GM11168 (cell line): ENCODE measurements at regions not wholly inside any gene's neighbourhood (a gene's known extent, or its start where the extent isn't known, plus 50 kb on each side); places are given as distances from the start of the nearest gene placed in this dataset.

Experiments used
- in situ Hi-C: fragments of 300-500 bp; cut with MboI; formaldehyde crosslinking; loops from one replicate; pipeline ENCODE4 v1.12.0; 2022; ENCODE audit warnings: low sequenced_read_pairs; ENCODE audit not compliant: unreplicated experiment

DNA sequence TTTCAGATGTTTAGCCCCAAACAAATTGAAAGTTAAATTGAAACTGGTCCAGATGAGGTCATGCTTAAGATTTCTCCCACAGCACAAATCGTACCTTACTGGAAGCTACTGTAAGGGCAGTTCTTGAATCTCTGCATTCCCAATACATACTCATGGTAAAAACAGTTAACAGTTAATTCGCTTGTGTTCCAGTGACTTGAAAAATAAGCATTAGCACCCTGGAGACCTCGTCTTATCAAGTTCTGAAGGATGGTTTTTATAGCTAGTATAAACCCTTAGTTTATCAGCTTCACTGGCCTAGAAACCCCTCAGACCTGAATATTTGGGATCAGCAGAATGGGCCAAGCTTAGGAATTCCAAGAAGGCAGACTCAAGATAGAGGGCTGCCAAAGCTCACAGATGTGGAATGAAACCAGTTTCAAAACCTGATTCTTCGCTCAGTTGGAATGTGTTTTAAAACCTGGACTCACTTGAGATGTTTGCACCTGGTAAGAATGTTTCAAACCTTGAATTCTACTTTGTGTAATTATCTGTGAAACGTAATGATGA is 103.6 kb downstream of the C9orf152 start:
- in situ Hi-C loops, result no loop called here

DNA sequence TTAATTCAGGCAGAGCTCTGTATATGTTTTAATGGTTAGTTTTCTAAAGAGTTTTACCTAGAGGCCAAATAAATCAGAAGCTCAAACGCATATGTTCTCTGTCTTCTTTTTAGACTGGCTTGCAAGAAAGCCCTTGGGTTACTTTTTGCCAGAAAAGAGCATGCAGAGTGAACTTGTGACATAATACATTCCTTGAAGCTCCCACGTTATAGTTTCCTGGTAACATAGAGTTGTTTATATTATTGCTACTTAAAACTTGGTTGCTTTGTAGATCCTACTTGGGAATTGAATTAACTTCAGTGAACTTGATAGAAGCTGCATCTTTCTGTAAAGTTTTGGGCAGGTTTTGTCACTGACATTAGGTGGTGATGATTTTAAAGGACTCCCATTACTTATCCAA is 102.9 kb downstream of the C9orf152 start:
- in situ Hi-C loops, result no loop called here

DNA sequence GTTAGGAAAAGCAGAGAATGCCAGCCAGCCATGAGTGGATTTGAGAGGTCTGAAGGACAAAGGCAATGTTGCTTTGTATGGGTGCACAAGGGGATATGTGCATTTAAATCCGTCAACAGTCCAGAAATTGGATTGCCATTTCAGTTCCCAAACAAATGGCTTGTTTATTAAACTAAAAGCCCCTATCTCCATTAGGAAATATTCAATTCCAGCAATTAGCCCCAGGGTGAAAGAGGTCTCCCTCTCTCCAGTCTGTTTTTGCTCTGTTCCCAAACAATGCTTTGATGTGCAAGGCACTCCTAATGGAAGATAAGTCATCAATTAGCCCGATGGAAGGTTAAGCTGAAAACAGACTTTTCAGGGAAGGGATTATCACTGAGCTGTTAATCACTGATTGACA is 101.3 kb downstream of the C9orf152 start:
- in situ Hi-C loops, result no loop called here

DNA sequence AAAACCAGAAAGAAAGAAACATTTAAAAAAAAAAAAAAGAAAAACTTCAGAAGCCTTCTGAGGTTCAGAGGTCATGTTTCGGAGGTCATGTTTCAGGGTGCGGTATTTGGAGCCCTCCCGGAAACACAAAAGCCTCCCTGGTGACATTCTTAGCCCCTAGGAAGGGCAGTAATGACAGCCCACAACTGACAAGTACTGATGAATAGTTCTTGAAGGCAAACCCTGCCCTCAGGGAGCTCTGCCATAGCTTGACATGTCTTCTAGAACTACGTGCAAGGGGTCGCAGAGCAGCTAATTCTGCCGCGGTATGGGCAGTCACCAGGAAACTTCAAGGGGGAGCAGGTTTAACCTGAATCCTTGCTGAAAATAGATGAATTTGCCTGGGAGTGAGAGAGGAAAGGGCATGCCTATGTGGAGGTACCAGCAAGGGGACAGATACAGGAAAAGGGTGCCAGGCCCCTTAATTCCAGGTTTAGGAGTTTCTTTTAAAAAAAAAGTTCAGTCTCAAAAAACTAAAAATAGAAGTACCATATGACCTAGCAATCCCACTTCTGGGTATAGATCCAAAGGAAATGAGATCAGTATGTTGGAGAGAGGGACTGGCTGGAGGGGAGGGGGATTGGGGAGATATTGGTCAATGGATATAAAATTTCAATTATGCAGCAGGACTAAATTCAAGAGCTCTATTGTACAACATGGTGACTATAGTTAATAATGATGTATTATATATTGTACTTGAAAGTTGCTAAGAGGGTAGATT is 98.4 kb downstream of the C9orf152 start:
- in situ Hi-C loops, result no loop called here

DNA sequence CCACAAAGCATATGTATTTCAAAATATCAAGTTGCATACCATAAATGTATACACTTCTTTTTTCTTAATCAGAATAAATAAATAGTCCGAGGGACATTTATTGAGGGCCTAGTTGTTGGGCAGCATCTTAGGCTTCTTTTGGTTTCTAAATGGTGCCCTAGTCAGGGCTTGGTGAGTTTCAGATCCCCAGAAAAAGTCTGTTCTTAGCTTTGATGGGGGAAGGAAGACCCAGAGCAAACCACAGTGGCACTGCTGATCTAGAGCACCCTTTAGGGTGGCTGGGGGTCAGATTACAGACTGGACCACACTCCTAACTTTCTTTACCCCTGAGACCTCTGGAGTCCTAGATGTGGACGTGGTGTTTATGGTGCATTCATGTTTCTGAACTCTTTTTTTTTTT is 97.8 kb downstream of the C9orf152 start:
- in situ Hi-C loops, result no loop called here

DNA sequence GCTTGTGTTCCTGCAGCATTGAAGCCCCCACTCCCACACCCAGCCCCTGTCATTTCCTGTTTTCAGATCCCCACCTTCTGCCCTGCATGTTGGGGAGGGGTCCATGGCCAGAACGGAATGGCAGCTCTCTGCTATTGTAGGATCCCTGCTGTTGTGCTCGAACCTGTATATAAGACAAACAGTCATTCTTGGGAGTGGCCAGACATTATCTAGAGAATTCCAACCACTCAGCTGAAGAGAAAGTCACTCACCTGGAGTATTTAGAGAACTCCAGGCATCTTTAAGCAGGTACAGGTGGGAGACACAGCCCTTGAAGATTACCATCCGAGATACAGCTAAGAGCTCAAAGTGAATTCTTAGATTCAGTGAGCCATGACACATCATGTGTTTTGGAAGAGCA is 96.1 kb downstream of the C9orf152 start:
- in situ Hi-C loops, result no loop called here

DNA sequence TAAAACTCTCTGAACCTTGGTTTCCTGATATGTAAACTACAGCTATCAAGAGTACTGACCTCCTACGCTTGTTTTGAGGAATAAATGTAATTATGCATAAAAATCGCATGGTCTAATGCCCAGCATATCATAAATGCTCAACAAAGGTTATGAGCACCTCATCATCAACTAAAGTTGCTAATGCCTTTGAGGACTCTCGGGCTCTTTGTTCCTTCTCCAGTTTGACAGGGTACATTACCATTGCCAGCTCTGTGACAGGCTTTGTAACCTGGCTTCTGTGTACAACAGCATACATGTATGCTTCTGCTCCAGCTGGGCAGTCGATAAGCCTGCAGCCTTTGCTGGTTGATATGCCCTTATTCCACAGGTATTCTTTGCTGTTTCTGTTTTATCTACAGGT is 95.2 kb downstream of the C9orf152 start:
- in situ Hi-C loops, result no loop called here

DNA sequence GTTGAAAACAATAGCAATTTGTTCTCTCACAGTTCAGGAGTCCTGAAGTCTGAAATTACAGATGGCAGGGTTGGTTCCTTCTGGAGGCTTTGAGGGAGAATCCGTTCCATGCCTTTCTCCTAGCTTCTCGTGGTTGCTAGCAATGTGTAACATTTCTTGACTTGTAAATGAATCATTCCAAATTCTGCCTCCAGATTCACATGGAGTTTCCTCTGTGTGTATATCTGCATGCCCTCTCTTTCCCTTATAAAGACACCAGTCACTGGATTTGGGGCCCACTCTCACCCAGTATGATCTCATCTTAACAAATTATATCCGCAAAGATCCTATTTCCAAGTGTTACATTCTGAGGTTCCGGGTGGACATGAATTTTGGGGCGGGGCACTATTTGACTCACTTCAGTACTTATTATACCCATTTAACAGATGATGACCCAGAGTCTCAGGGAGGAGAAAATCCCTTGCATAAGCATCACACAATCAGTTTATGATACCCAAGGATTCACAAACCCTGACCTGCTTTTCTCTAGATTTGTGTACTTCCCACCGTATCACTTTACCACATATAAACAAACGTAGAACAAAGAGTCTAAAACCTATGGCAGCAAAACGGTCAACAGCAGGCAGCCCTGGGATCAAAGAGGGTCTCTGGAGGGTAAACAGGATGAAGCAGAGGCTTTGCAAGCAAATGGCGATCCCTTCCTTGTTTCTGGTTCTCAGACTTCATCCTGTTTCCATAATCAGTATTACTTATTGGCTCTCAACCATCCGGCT is 93.7 kb downstream of the C9orf152 start:
- in situ Hi-C loops, result no loop called here

DNA sequence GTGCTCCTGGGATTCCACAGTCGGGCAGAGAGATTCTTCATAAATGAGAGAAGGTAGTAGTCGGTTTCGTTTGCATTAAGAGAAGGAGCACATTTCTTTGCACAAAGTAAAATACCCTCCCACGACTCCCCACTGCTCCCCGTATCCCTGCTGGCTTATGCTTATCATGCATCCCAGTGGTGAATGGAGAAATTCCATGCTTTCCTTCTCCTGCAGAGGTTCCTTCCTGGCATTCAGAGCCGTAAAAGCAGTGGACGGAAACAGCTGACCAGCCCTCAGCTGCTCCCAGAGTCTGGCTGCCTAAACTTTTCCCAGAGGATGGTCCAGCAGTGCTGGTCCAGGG is 93.1 kb downstream of the C9orf152 start:
- in situ Hi-C loops, result no loop called here

DNA sequence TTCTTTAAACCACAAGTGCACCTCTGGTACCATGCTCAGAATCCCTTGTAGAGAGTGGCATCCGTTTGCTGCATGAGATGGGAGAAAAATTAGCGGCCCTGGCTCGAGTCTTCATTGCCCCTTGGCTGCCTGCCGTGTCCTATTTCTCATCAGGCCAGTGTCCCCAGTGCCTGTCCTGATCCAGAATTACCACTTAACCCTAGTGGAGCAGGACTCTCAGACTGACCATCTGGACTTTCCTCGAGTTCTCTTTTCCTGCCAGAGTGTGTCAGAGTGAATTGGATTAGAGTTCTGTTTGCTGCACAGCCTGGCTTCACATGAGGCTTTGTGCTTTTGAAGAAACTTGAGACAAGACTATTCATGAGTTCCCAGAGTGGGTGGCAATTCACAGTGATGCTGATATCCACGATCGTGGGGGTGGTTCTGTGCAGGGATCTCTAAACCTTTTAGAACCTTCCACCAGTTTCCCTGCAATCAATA is 92.6 kb downstream of the C9orf152 start:
- in situ Hi-C loops, result no loop called here

DNA sequence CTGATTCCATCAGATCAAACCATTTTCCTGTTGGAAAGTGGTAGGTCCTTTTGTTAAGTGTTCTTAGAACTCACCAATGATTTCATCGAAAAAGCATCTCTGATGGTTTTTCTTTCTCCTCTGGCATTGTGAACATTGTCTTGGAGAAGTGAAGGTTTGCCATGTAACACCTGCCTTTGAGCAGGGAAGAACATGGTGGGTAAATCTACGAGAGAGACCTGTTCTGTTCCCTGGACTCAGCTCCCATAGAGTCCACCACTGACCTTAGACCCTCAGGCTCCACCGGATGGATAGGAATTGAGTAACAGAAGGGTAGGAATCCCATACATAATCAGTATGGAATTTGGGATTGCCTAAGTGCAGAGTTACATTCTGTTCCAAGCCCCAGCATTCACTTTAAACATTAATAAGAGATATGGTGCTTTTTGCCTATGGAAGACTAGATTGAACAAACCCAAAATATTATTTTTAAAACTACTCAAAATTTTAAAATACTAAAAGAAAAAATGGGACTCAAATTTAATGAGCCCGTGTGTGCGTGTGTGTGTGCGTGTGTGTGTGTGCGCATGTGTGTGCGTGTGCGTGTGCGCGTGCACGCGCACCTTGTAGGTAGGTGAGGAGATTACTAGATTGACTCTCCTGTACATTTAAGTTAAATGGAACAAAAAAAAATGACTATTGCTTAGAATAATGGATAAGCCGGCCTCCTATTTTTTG is 92.0 kb downstream of the C9orf152 start:
- in situ Hi-C loops, result no loop called here

DNA sequence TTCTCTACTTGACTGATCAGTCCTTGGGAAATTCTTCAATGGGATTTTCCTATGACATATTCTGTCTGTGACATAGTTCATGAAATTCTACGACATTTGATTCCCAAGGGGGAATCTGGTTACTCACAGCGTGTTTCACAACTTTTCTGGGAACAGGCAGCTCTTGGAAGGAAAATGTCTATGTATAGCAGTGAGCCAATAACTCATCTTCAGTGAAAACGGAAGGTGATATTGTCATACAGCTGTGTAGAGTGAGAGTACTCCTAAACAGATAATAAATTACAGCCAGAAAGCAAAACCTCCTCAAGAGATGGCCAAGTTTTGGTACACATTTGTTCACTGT is 91.4 kb downstream of the C9orf152 start:
- in situ Hi-C loops, result no loop called here

DNA sequence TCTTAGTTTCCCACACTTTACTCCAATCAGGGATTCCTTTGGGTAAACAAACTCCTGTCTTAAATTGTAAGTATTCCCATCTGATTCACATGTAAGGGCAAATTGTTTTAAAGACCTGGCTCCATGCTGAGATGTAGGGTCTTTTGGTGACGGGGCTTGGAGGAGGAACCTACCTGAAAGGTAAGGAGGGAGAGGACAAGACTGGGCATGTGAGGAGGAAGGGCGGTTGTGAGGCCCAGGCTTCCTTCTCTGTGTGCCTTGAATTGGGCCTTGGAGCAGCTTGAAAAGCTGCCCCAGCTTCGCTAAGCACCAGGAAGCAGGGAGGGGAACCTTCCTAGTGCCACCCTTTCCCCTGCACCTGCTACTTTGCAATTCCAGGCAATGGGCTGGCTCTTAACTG is 86.8 kb downstream of the C9orf152 start:
- in situ Hi-C loops, result no loop called here

DNA sequence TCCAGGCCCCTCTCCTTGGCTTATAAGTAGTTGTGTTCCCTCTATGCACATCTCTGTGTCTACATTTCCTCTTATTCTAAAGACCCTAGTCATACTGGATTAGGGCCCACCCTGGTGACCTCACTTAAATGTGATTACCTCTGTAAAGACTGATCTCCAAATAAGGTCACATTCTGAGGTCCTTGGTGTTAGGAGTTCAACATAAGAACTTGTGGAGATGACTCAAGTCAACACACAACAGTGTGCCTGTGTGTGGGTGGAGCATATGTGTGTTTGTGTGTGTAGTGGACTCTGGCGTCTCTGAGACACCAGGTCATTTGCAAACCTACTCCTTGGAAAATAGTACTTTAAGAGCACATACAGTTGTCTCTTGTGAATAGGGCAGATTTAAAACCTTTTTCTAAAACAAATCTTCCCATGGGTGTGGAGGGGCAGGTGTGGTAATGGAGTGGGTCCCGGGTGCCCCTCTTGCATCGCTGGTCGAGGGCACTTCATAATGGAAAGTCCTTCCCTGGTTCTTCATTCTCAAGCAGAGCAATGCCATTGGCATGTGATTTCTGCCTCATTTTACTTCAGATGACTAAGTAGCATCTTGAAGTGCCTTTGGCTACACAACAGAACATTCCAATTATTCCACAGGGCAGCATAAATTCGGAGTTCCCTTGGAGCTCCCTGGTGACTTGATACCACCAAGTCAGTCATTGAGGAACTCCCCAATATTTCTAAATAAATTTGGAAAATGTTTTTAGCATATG is 84.4 kb downstream of the C9orf152 start:
- in situ Hi-C loops, result no loop called here

DNA sequence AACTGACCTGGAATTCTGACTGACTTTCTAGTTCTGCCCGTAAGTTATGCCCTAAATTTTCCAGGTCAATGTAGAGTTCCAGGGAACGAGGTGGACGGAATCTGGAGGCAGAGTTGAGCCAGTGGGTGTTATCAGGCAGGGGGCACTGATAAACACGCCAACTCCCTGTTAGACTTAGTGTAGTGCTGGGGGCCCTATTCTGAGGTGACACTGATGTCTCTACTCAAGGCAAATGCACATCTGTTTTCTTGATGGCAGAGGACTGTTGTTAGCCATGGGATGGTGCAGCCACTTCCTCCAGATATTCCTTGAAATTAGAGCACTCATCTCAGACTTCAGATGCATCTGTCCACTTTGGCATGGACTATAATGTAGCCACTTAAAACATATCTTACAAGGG is 83.5 kb downstream of the C9orf152 start:
- in situ Hi-C loops, result no loop called here

DNA sequence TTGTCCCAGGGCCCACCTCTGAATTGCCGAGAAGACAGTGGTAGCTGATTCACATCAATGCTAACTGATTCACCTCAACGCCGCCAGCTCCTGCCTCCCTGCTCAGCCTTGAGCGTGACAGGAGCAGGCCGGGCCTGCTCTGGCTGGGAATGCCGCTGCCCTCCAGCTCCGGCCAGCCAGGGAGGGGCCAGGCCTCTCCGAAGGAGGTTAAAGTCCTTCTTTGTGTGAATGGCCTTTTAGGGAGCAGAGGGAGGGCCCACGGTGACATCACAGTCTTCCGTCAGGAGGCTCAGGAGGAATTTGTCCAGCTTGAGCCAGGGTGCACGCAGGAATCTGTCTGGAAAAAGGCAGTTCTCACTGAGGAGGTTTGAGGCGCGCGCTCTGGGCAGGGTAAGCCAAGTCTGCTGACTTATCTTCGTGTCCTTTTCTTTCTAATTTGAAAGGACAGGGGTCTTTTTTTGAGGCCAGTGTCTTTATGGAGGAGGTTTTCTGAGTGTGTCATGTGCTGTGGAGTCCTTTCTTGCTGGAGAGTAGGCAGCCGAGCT is 82.7 kb downstream of the C9orf152 start:
- in situ Hi-C loops, result no loop called here

DNA sequence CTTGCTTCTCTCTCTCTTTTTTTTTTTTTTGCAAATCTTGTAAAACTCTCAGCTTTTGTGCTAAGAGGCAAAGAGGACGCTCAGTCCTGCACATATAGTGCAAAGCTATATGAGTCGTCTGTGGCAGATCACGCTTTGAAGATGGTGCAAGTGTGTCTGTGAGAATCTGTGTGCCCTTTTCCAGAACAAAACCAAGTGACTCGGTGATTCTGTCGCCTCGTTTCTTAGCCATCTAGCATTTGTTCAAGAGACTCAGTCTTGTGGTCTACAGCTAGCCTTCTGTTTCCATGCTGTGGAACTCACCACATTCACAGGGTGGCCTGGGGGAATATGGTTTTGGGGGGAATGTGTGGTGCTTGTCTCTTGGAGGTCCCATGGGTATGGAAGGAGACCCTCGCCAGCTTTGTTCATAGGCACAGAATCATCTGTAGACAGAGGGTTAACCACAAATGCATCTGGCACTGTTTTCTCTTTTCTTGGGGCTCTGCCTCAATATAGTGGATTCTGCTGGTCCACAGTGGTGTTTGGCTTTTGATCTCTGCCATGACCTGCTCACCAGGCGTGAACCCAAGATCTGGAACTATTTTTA is 82.1 kb downstream of the C9orf152 start:
- in situ Hi-C loops, result no loop called here

DNA sequence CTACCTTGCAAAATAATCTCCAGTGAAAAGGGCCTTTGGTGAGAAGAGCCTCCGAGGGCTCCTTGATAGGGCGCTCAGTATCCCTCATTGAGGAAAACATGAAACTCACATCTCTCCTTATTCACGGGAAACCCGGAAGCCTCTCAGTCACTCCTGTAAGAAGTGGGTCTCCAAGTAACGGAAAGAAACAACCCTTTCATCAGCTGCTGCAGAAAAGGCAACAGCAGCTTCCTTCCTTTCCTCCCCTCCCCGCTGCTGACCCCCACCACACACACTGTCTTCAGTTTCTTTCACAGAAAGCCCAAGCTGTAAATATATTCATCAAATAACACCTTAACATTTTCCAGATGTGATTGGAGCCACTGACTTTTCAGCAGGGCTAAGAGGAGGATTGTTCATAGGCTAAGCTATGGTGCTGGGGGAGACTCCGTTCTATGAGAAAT is 81.4 kb downstream of the C9orf152 start:
- in situ Hi-C loops, result no loop called here

DNA sequence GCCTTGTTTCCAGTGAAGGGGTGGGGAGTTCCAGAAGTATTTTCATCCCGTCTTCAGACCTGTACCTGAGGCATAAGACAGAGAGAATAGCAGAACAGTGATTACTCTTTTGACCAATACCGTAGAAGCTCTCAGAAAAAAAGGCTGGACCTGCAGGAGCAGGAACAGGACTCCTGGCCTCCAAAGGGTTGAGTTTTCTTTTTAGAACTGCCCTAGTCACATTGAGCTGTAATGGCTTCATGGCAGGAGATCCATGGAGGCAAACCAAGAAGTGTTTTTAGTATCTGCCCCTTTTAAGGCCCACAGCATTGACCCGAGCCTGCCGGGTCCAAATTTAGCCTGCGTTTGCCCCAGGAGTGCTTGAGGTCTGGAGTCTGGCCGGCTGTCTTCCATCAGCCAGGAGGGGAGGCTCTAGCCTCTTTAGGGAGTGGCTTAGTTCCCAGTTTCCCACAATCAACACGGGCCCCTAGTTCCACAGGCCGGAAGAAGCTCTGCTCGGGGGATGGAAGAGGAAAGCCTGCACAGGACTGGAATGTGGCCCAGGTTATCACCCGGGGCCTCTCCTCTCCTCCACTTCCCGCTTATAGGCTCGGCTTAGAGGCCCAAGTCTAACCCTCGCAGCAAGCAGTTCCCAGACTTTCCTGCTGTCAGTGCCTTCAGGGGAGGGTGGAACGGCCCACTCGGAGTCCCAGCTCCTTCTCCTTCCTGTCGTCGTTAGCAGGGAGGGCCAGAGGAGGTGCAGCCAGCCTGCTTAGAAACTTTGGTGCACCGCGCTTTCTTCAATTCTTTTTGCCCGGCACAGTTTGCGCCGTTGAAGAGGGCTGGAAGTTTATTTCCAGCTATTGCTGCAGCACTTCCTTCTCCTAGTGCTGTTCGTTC is 80.7 kb downstream of the C9orf152 start:
- in situ Hi-C loops, result no loop called here
